ENCODE measurements at regions not wholly inside any gene's neighbourhood (a gene's known extent, or its start where the extent isn't known, plus 50 kb on each side); places are given as distances from the start of the nearest gene placed in this dataset.
A peak's percentile ranks its signal among the peaks of the same experiment; 100 is the strongest.

DNA sequence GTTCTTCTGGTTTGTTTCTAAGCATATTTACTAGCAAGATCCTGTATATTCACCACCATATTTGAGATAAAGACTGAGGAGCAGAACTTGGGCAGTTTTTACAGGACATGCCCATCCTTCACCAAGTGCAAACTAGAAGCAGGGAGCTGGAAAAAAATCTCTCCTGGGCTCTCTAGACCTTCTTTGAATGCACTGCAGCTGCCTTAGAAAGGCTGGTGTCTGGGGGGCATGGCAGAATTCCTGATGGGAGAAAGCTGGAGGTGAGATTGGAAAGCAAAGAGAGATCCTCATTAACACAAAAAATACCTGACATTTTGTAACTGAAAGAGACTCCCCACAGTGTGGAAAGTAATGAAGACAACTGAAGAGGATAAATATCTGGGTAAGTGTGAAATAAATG, 1612.1 kb downstream of the OLFM4 start:
- DNase-seq (ENCODE audit: low spot score): no peak
- no peak for TF ChIP-seq EZH2phosphoT487 (IDR thresholded peaks at IDR 0.05; ENCODE audit: low read depth, severe bottlenecking, unreplicated experiment)
- no peak for TF ChIP-seq EZH2 (IDR thresholded peaks at IDR 0.05; ENCODE audit: borderline replicate concordance)
- TF ChIP-seq, protein P1, sequence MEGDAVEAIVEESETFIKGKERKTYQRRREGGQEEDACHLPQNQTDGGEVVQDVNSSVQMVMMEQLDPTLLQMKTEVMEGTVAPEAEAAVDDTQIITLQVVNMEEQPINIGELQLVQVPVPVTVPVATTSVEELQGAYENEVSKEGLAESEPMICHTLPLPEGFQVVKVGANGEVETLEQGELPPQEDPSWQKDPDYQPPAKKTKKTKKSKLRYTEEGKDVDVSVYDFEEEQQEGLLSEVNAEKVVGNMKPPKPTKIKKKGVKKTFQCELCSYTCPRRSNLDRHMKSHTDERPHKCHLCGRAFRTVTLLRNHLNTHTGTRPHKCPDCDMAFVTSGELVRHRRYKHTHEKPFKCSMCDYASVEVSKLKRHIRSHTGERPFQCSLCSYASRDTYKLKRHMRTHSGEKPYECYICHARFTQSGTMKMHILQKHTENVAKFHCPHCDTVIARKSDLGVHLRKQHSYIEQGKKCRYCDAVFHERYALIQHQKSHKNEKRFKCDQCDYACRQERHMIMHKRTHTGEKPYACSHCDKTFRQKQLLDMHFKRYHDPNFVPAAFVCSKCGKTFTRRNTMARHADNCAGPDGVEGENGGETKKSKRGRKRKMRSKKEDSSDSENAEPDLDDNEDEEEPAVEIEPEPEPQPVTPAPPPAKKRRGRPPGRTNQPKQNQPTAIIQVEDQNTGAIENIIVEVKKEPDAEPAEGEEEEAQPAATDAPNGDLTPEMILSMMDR (IDR thresholded peaks at IDR 0.05; ENCODE audit: poor library complexity): no peak
- H3K4me1 ChIP-seq (ENCODE audit: insufficient read depth): no peaks in the 10 kb centered on the region
- no peaks in the 10 kb centered on the region for H3K9me3 ChIP-seq (ENCODE audit: low read depth)
- H3K36me3 ChIP-seq (replicated peaks; ENCODE audit: insufficient read depth, low read depth): no peaks in the 10 kb centered on the region
- no peak overlapping the region for H2AFZ ChIP-seq
- no peak overlapping the region for H3K4me3 ChIP-seq
- H3K27ac ChIP-seq: no peak overlapping the region
- H4K20me1 ChIP-seq (ENCODE audit: insufficient read depth, poor library complexity, severe bottlenecking): no peaks in the 10 kb centered on the region
- no peak overlapping the region for H3K4me2 ChIP-seq
- no peaks in the 10 kb centered on the region for H3K79me2 ChIP-seq
- no peaks in the 10 kb centered on the region for H3K9me2 ChIP-seq (replicated peaks; ENCODE audit: insufficient read depth)
- H3K27me3 ChIP-seq: no peaks in the 10 kb centered on the region

DNA sequence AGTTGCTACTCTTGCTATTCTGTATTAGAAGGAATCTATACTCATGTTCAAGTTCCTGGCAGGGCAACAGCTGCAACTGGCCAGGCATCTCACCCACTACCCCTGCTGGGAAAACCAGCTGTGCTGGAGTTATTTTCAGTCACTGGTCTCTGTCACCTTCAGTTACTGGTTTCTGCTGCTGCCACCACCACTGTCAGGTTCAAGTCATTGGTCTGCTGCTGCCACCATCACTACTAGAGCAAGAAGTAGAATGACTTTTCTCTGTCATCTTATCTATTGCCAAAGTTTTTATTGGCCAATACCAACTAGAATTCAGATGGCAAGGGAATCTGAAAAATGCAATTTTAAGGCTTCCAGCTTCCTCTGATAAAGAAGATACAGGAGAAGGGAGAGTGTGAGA, 1615.2 kb downstream of the OLFM4 start:
- Histone ChIP-seq H3K9me2 (replicated peaks; ENCODE audit: insufficient read depth) (no peaks in the 10 kb centered on the region), H3K4me2 (no peak overlapping the region), H3K36me3 (replicated peaks; ENCODE audit: insufficient read depth, low read depth) (no peaks in the 10 kb centered on the region), H2AFZ (no peak overlapping the region), H3K9me3 (ENCODE audit: low read depth) (no peaks in the 10 kb centered on the region), H3K27ac (no peak overlapping the region), H3K27me3 (no peaks in the 10 kb centered on the region), H3K4me3 (no peak overlapping the region), H3K4me1 (ENCODE audit: insufficient read depth) (peaks cover 8% of the 10 kb centered on the region), H3K79me2 (no peaks in the 10 kb centered on the region), H4K20me1 (ENCODE audit: insufficient read depth, poor library complexity, severe bottlenecking) (no peaks in the 10 kb centered on the region)
- DNase-seq (ENCODE audit: low spot score): no peak
- TF ChIP-seq EZH2 (IDR thresholded peaks at IDR 0.05; ENCODE audit: borderline replicate concordance): no peak
- TF ChIP-seq EZH2phosphoT487 (IDR thresholded peaks at IDR 0.05; ENCODE audit: low read depth, severe bottlenecking, unreplicated experiment): no peak
- TF ChIP-seq, protein P1 (IDR thresholded peaks at IDR 0.05; ENCODE audit: poor library complexity): no peak

DNA sequence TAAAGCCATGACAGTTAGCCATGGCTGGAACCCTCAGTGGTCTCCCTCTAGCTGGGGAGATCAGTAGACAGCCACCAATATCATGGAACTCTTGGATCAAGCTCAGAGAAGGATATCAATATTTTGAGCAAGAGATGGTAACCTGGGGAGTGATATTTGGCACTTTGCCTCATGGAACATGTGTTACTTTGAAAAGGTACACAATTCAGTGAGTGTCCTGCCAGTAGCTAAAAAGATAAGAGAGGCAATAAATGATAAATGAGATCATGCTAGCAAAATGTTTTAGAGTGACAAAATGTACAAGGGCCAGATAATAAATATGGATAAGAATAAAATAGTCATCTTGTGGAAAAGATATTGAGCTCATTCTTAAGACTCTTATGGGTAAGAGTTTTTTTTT, 1618.7 kb downstream of the OLFM4 start:
- Histone ChIP-seq H3K4me3 (no peak overlapping the region), H3K36me3 (replicated peaks; ENCODE audit: insufficient read depth, low read depth) (no peaks in the 10 kb centered on the region), H2AFZ (no peak overlapping the region), H3K27ac (no peak overlapping the region), H3K4me1 (ENCODE audit: insufficient read depth) (peaks cover 8% of the 10 kb centered on the region), H3K27me3 (no peaks in the 10 kb centered on the region), H4K20me1 (ENCODE audit: insufficient read depth, poor library complexity, severe bottlenecking) (no peaks in the 10 kb centered on the region), H3K79me2 (no peaks in the 10 kb centered on the region), H3K9me2 (replicated peaks; ENCODE audit: insufficient read depth) (no peaks in the 10 kb centered on the region), H3K9me3 (ENCODE audit: low read depth) (no peaks in the 10 kb centered on the region), H3K4me2 (no peak overlapping the region)
- TF ChIP-seq EZH2 (IDR thresholded peaks at IDR 0.05; ENCODE audit: borderline replicate concordance) (peak; percentile 15), EZH2phosphoT487 (IDR thresholded peaks at IDR 0.05; ENCODE audit: low read depth, severe bottlenecking, unreplicated experiment) (no peak)
- DNase-seq (ENCODE audit: low spot score): no peak

DNA sequence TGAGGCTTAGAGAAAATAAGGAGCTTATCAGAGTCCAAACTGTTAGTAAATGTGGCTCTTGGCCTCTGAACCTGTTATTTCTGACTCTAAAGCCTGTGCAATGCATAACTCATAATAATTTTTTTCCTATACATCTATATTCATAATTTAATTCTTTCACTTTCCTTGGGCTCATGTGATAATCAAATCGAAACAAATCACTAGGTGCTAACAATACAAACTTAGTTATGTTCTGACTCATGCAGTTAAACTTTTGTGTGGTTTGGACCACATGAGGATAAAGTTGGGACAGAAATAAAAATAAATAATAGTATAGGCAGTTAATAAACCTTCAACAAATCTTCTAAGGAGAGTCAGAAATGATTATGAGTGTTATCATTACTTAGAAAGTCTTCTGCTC, 1629.0 kb downstream of the OLFM4 start:
- Histone ChIP-seq H3K27ac (no peak overlapping the region), H3K4me3 (no peak overlapping the region), H3K4me1 (ENCODE audit: insufficient read depth) (no peaks in the 10 kb centered on the region), H3K36me3 (replicated peaks; ENCODE audit: insufficient read depth, low read depth) (no peaks in the 10 kb centered on the region), H4K20me1 (ENCODE audit: insufficient read depth, poor library complexity, severe bottlenecking) (no peaks in the 10 kb centered on the region), H3K9me2 (replicated peaks; ENCODE audit: insufficient read depth) (no peaks in the 10 kb centered on the region), H3K4me2 (no peak overlapping the region), H2AFZ (no peak overlapping the region), H3K79me2 (no peaks in the 10 kb centered on the region), H3K9me3 (ENCODE audit: low read depth) (no peaks in the 10 kb centered on the region), H3K27me3 (no peaks in the 10 kb centered on the region)
- WGBS (ENCODE audit: low lambda C conversion rate, missing lambda C conversion rate): 83% methylated on average over 1 of the region's 1 CpG
- TF ChIP-seq EZH2 (IDR thresholded peaks at IDR 0.05; ENCODE audit: borderline replicate concordance) (no peak), EZH2phosphoT487 (IDR thresholded peaks at IDR 0.05; ENCODE audit: low read depth, severe bottlenecking, unreplicated experiment) (no peak)
- TF ChIP-seq, protein P1 (IDR thresholded peaks at IDR 0.05; ENCODE audit: poor library complexity): no peak
- DNase-seq (ENCODE audit: low spot score): no peak

Measured in hepatocyte (in vitro differentiated cells).